ENCODE measurements at regions not wholly inside any gene's neighbourhood (a gene's known extent, or its start where the extent isn't known, plus 50 kb on each side); places are given as distances from the start of the nearest gene placed in this dataset.

DNA sequence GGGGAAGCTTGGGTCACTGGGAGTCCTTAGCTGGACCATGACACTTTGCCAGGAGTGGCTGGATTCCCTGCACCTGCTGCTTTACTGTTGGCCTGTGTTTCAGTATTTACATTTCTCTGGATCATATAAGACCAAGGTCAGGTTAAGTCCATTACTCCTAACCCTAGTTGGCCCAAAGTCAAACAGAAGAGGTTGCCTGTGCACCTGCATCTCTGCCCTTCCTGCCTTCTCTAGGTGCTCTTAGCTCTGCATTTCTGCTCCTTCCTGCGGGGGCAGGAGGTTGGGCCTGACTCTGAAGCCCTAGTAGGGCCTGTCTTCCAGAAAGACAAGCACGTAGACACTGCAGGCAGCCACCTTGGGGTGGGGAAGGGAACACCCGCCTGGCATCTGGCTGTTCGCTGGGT lies 124.3 kb downstream of the RPLP1 start:
- TF ChIP-seq, protein P1, sequence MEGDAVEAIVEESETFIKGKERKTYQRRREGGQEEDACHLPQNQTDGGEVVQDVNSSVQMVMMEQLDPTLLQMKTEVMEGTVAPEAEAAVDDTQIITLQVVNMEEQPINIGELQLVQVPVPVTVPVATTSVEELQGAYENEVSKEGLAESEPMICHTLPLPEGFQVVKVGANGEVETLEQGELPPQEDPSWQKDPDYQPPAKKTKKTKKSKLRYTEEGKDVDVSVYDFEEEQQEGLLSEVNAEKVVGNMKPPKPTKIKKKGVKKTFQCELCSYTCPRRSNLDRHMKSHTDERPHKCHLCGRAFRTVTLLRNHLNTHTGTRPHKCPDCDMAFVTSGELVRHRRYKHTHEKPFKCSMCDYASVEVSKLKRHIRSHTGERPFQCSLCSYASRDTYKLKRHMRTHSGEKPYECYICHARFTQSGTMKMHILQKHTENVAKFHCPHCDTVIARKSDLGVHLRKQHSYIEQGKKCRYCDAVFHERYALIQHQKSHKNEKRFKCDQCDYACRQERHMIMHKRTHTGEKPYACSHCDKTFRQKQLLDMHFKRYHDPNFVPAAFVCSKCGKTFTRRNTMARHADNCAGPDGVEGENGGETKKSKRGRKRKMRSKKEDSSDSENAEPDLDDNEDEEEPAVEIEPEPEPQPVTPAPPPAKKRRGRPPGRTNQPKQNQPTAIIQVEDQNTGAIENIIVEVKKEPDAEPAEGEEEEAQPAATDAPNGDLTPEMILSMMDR (IDR thresholded peaks at IDR 0.05) = no peak
- TF ChIP-seq POLR2A (IDR thresholded peaks at IDR 0.05) = no peak

Measured in thyroid gland (tissue), 4 donors.